ENCODE measurements at regions not wholly inside any gene's neighbourhood (a gene's known extent, or its start where the extent isn't known, plus 50 kb on each side); places are given as distances from the start of the nearest gene placed in this dataset.

DNA sequence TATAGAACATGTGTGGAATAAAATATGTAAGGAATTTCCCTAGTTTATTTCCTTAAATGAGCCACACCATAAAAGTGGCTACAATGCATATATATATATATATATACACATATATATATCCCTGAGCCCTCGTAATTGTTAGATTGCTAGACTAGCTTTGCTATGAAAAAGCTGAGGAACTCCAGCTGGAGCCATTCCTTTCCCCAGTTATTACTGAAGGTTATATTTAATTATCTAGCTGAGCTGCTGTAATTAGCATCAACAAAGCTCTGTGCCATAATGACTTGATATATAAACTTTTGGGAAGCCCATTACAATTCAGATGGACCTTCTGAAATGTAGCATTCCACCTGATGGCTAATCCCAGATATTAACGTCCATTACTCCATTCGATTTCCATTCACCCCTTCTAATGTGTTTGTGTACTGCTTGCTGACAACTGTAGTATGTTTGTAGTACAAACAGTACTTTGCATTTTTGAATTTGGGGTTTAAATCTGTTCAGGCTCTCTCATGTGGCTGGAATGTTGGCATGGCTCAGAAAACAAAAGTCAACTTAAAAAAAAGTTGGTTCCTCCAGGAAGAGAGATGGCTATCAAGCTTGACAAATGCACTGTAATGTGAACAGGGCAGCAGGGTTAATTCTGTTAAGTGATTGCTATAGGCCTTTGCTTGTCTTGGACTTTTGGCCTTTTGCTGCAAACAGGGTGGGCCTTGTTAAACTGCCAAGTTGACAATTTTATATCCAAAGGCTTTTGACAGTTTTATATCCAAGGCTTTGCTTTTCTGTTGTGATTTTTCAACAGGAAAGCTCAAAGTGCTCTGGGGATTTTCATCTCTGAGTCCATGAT lies 170.0 kb downstream of the LTN1 start:
- Histone ChIP-seq H3K4me3 (no peak overlapping the region), H3K27ac (peak overlapping the region; percentile 72 to 77), H3K4me1 (ENCODE audit: control insufficient read depth in 1 of 2, low read depth in 2 of 2) (peaks cover 29 to 57% of the 10 kb centered on the region in 2 donors), H3K36me3 (no peaks in the 10 kb centered on the region), H3K27me3 (replicated peaks; ENCODE audit: insufficient read depth) (no peaks in the 10 kb centered on the region), H3K9me3 (no peaks in the 10 kb centered on the region)
- TF ChIP-seq, protein P1, sequence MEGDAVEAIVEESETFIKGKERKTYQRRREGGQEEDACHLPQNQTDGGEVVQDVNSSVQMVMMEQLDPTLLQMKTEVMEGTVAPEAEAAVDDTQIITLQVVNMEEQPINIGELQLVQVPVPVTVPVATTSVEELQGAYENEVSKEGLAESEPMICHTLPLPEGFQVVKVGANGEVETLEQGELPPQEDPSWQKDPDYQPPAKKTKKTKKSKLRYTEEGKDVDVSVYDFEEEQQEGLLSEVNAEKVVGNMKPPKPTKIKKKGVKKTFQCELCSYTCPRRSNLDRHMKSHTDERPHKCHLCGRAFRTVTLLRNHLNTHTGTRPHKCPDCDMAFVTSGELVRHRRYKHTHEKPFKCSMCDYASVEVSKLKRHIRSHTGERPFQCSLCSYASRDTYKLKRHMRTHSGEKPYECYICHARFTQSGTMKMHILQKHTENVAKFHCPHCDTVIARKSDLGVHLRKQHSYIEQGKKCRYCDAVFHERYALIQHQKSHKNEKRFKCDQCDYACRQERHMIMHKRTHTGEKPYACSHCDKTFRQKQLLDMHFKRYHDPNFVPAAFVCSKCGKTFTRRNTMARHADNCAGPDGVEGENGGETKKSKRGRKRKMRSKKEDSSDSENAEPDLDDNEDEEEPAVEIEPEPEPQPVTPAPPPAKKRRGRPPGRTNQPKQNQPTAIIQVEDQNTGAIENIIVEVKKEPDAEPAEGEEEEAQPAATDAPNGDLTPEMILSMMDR (IDR thresholded peaks at IDR 0.05), result no peak
- ATAC-seq (ENCODE audit: insufficient number of reproducible peaks, low FRiP score, low read depth) (peak; percentile 68), DNase-seq (ENCODE audit: low spot score) (no peak)

DNA sequence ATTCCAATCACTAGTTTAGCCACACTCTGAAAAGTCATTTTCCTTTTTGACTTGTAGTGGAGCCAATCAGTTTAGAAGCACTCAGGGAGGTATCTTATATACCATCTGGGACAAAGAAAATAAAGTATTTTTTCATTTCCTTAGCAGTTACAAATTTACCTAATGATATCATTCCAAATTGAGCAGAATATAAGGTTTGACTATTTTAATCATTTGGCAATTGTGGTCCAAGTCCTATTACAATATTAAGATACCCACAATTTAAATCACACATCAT lies 170.6 kb downstream of the LTN1 start:
- TF ChIP-seq, protein P1 (IDR thresholded peaks at IDR 0.05), result no peak
- Histone ChIP-seq H3K36me3 (no peaks in the 10 kb centered on the region), H3K9me3 (no peaks in the 10 kb centered on the region), H3K27ac (peak overlapping the region; percentile 72 to 77), H3K27me3 (replicated peaks; ENCODE audit: insufficient read depth) (no peaks in the 10 kb centered on the region), H3K4me3 (no peak overlapping the region), H3K4me1 (ENCODE audit: control insufficient read depth in 1 of 2, low read depth in 2 of 2) (peaks cover 29 to 57% of the 10 kb centered on the region in 2 donors)
- DNase-seq (ENCODE audit: low spot score) (no peak), ATAC-seq (ENCODE audit: insufficient number of reproducible peaks, low FRiP score, low read depth) (no peak)

DNA sequence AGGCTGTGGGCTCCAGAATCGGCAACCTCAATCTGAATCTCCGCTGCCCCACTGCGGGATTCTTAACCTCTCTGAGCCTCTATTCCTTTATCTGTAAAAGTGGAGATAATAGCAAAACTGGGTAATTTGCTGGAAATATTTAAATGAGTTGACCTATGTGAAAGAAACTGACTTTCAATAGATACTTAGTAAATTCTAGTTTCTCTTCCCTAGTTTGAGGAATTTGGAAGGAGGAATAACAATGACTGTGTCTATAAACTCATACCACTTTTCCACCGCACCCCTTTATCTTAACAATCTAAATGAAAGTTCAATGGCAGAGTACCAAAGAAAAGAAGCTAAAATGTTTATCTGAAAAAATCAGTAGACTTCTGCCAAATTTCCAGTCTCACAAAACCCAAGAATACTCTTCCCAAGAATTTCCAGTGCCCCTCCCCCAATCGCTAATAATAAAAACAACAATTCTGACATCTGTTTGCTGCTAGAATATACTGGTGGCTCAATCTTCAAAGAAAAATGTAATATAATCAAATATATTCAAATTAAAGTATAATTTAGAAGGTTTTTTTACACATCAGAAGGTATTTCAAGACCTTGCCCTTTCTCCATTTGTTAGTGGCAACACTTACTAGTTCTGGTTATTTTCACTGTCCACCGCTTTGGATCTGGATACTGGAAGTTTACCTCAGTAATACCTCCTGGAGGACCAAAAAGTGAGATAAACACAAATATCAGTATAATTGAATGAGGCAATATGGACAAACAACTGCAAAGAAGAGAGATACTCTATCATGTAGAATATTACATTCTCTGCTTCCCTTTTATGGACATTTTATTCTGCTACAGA lies 171.2 kb downstream of the LTN1 start:
- Histone ChIP-seq H3K27ac (peak overlapping the region; percentile 72 to 77), H3K9me3 (no peaks in the 10 kb centered on the region), H3K4me3 (peak overlapping the region; percentile 10), H3K36me3 (no peaks in the 10 kb centered on the region), H3K4me1 (ENCODE audit: control insufficient read depth in 1 of 2, low read depth in 2 of 2) (peaks cover 29 to 57% of the 10 kb centered on the region in 2 donors), H3K27me3 (replicated peaks; ENCODE audit: insufficient read depth) (no peaks in the 10 kb centered on the region)
- ATAC-seq (ENCODE audit: insufficient number of reproducible peaks, low FRiP score, low read depth), result no peak
- DNase-seq (ENCODE audit: low spot score), result no peak
- TF ChIP-seq, protein P1 (IDR thresholded peaks at IDR 0.05), result no peak

DNA sequence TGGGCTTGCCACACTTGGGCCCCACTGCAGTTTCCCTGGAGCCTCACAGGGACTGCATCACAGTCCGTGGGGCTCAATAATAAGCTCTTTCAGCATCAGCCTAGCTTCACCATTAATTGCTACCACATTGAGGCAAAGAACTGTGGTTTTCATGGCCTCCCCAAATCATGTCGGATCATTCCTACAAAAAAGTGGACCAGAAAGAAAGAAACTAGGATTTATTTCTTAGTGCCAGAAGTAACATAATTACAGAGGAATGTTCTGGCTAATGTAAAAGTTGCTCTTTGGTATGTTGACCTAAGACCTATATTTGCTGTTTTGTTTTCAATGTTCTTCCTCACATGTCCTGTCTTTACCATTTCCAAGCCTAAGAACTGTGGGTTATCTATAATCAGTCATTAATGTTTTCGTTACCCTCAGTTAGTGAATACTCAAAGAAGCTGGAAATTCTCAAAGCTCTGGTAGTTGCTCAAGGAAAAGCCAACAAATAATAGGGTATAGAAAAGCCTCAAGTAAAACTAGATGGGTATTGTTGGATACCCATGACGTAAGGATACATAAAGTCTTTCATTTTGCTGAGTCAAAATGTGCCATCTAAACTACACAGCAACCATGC lies 173.9 kb downstream of the LTN1 start:
- no peak for ATAC-seq (ENCODE audit: insufficient number of reproducible peaks, low FRiP score, low read depth)
- H3K27ac ChIP-seq, result peak overlapping the region; percentile 3 to 27
- no peak for DNase-seq (ENCODE audit: low spot score)

More for the DNA sequence above, 173.9 kb downstream of the LTN1 start:
- TF ChIP-seq, protein P1 (IDR thresholded peaks at IDR 0.05), result no peak
- H3K4me3 ChIP-seq, result no peak overlapping the region
- H3K36me3 ChIP-seq, result no peaks in the 10 kb centered on the region
- no peaks in the 10 kb centered on the region for H3K9me3 ChIP-seq
- peaks cover 29 to 44% of the 10 kb centered on the region in 2 donors for H3K4me1 ChIP-seq (ENCODE audit: control insufficient read depth in 1 of 2, low read depth in 2 of 2)
- no peaks in the 10 kb centered on the region for H3K27me3 ChIP-seq (replicated peaks; ENCODE audit: insufficient read depth)

All from thoracic aorta (tissue), 2 donors.